ENCODE measurements at regions not wholly inside any gene's neighbourhood (a gene's known extent, or its start where the extent isn't known, plus 50 kb on each side); places are given as distances from the start of the nearest gene placed in this dataset.

DNA sequence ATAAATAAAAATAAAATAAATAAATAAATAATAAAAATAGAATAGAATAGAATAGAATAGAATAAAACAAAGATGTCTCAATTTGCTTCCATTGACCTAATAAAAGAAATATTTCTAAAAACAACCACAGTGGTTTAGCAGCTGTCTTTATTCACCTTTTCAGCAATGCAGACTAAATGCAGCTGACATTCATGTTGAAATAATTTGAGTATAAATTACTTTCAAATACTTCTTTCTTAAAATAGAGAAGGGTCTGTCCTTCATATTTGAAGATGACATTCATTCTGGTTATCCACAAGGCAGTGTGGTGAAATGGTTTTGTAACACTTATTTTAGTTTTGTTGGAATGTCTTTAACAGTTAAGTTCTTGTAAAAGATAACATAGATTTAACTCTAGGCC lies 469.4 kb downstream of the IRS1 start:
- H3K27me3 ChIP-seq (ENCODE audit: control insufficient read depth in 1 of 2, insufficient read depth in 2 of 2, low read length in 2 of 2), result no peaks in the 10 kb centered on the region
- no peaks in the 10 kb centered on the region for H3K4me1 ChIP-seq (ENCODE audit: control insufficient read depth, insufficient read depth, low read length)

DNA sequence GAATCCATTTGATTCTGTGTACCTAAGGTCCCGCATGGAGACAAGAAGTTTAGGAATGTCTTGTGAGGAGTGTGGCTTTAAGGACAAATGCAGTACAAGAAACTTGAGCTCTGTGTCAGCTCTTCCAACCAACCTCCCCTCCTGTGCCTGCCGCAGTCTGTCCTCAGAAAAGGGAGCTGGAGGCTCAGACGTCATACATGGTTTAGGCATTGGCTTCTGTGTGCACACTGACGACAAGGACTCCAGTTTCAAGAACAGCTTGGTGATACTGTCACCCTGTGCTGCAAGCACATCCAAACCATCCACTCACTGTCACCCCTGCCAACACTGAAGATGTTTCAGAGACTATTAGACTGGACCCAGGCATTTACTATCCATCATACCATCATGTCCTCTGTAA lies 470.4 kb downstream of the IRS1 start:
- Histone ChIP-seq H3K9ac (ENCODE audit: low read length in 2 of 2) (no peak overlapping the region), H3K36me3 (ENCODE audit: control insufficient read depth in 2 of 2, insufficient read depth in 2 of 2, low read length in 2 of 2) (no peaks in the 10 kb centered on the region), H3K4me3 (ENCODE audit: low read length in 2 of 2) (no peak overlapping the region), H3K27ac (ENCODE audit: low read length) (no peak overlapping the region), H3K9me3 (ENCODE audit: control insufficient read depth in 2 of 2, low read length in 2 of 2) (no peaks in the 10 kb centered on the region), H3K4me1 (ENCODE audit: control insufficient read depth, insufficient read depth, low read length) (no peaks in the 10 kb centered on the region), H3K27me3 (ENCODE audit: control insufficient read depth in 1 of 2, insufficient read depth in 2 of 2, low read length in 2 of 2) (no peaks in the 10 kb centered on the region)

More for the DNA sequence above, 469.4 kb downstream of the IRS1 start:
- no peak overlapping the region for H3K27ac ChIP-seq (ENCODE audit: low read length)
- H3K9ac ChIP-seq (ENCODE audit: low read length in 2 of 2), result no peak overlapping the region
- H3K4me3 ChIP-seq (ENCODE audit: low read length in 2 of 2), result no peak overlapping the region
- H3K36me3 ChIP-seq (ENCODE audit: control insufficient read depth in 2 of 2, insufficient read depth in 2 of 2, low read length in 2 of 2), result no peaks in the 10 kb centered on the region
- H3K9me3 ChIP-seq (ENCODE audit: control insufficient read depth in 2 of 2, low read length in 2 of 2), result no peaks in the 10 kb centered on the region

DNA sequence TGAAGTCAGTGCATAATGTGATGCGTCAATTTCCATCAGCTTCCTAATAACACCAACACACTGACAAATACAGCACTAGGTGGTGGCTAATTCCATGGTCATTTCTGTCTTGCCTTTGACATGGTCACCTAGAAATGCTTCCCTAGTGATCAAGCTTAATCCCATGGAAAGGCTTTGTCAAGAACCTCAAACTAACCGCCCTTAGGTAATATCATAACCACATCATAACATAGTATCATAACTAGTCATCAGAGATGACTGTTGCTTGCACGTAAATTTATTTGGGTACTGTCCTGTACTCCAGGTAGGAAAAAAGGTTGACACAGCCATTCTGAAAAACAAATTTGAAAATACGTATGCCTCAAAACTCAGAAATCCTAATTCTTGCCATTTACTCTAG lies 471.8 kb downstream of the IRS1 start:
- no peaks in the 10 kb centered on the region for H3K27me3 ChIP-seq (ENCODE audit: control insufficient read depth in 1 of 2, insufficient read depth in 2 of 2, low read length in 2 of 2)
- no peak overlapping the region for H3K4me3 ChIP-seq (ENCODE audit: low read length in 2 of 2)
- H3K4me1 ChIP-seq (ENCODE audit: control insufficient read depth, insufficient read depth, low read length), result no peaks in the 10 kb centered on the region
- no peak overlapping the region for H3K9ac ChIP-seq (ENCODE audit: low read length in 2 of 2)
- H3K9me3 ChIP-seq (ENCODE audit: control insufficient read depth in 2 of 2, low read length in 2 of 2), result no peaks in the 10 kb centered on the region
- no peaks in the 10 kb centered on the region for H3K36me3 ChIP-seq (ENCODE audit: control insufficient read depth in 2 of 2, insufficient read depth in 2 of 2, low read length in 2 of 2)
- no peak overlapping the region for H3K27ac ChIP-seq (ENCODE audit: low read length)

GRCh38 chr2:226325526-226325925 lies 474.1 kb downstream of the IRS1 start:
- Histone ChIP-seq H3K4me3 (ENCODE audit: low read length in 2 of 2) (no peak overlapping the region), H3K36me3 (ENCODE audit: control insufficient read depth in 2 of 2, insufficient read depth in 2 of 2, low read length in 2 of 2) (no peaks in the 10 kb centered on the region)

GRCh38 chr2:226320076-226320948 lies 479.3 kb downstream of the IRS1 start:
- no peaks in the 10 kb centered on the region for H3K4me1 ChIP-seq (ENCODE audit: control insufficient read depth, insufficient read depth, low read length)
- H3K27ac ChIP-seq (ENCODE audit: low read length), result no peak overlapping the region
- no peaks in the 10 kb centered on the region for H3K9me3 ChIP-seq (ENCODE audit: control insufficient read depth in 2 of 2, low read length in 2 of 2)
- no peak overlapping the region for H3K9ac ChIP-seq (ENCODE audit: low read length in 2 of 2)
- no peaks in the 10 kb centered on the region for H3K36me3 ChIP-seq (ENCODE audit: control insufficient read depth in 2 of 2, insufficient read depth in 2 of 2, low read length in 2 of 2)
- no peak overlapping the region for H3K4me3 ChIP-seq (ENCODE audit: low read length in 2 of 2)
- H3K27me3 ChIP-seq (ENCODE audit: control insufficient read depth in 1 of 2, insufficient read depth in 2 of 2, low read length in 2 of 2), result no peaks in the 10 kb centered on the region

More at GRCh38 chr2:226325526-226325925, 474.1 kb downstream of the IRS1 start:
- H3K9ac ChIP-seq (ENCODE audit: low read length in 2 of 2), result no peak overlapping the region
- no peaks in the 10 kb centered on the region for H3K4me1 ChIP-seq (ENCODE audit: control insufficient read depth, insufficient read depth, low read length)
- no peaks in the 10 kb centered on the region for H3K9me3 ChIP-seq (ENCODE audit: control insufficient read depth in 2 of 2, low read length in 2 of 2)
- no peak overlapping the region for H3K27ac ChIP-seq (ENCODE audit: low read length)
- H3K27me3 ChIP-seq (ENCODE audit: control insufficient read depth in 1 of 2, insufficient read depth in 2 of 2, low read length in 2 of 2), result no peaks in the 10 kb centered on the region

- H3K9me3 ChIP-seq (ENCODE audit: control insufficient read depth in 2 of 2, low read length in 2 of 2), result no peaks in the 10 kb centered on the region
- no peaks in the 10 kb centered on the region for H3K27me3 ChIP-seq (ENCODE audit: control insufficient read depth in 1 of 2, insufficient read depth in 2 of 2, low read length in 2 of 2)
- no peak overlapping the region for H3K27ac ChIP-seq (ENCODE audit: low read length)
Observed at GRCh38 chr2:226317970-226318369, 481.6 kb downstream of the IRS1 start.

GRCh38 chr2:226313060-226313459 lies 486.6 kb downstream of the IRS1 start:
- no peak overlapping the region for H3K4me3 ChIP-seq (ENCODE audit: low read length in 2 of 2)
- no peak overlapping the region for H3K9ac ChIP-seq (ENCODE audit: low read length in 2 of 2)
- no peaks in the 10 kb centered on the region for H3K36me3 ChIP-seq (ENCODE audit: control insufficient read depth in 2 of 2, insufficient read depth in 2 of 2, low read length in 2 of 2)
- no peaks in the 10 kb centered on the region for H3K4me1 ChIP-seq (ENCODE audit: control insufficient read depth, insufficient read depth, low read length)
- no peak overlapping the region for H3K27ac ChIP-seq (ENCODE audit: low read length)
- H3K27me3 ChIP-seq (ENCODE audit: control insufficient read depth in 1 of 2, insufficient read depth in 2 of 2, low read length in 2 of 2), result no peaks in the 10 kb centered on the region
- H3K9me3 ChIP-seq (ENCODE audit: control insufficient read depth in 2 of 2, low read length in 2 of 2), result no peaks in the 10 kb centered on the region

More at GRCh38 chr2:226317970-226318369, 481.6 kb downstream of the IRS1 start:
- Histone ChIP-seq H3K9ac (ENCODE audit: low read length in 2 of 2) (no peak overlapping the region), H3K4me1 (ENCODE audit: control insufficient read depth, insufficient read depth, low read length) (no peaks in the 10 kb centered on the region), H3K4me3 (ENCODE audit: low read length in 2 of 2) (no peak overlapping the region), H3K36me3 (ENCODE audit: control insufficient read depth in 2 of 2, insufficient read depth in 2 of 2, low read length in 2 of 2) (no peaks in the 10 kb centered on the region)

DNA sequence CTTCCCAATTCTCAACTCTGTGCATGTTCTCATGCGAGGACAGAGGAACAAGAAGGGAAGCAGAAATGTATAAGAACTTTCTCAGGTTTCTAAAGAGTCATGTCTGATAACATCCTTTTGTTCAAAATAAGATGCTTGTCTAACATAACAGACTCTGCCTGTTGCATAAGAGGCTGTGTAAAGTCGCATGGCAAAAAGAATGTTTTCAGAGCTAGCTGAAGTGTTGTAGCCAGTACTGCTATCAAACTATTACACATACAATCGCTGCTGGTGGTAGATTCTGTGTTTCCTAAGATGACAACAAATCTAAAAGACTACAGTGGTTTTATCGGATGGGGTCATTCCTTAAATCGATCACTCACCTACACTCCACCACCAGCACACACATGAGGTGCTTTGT lies 487.5 kb downstream of the IRS1 start:
- Histone ChIP-seq H3K9ac (ENCODE audit: low read length in 2 of 2) (no peak overlapping the region), H3K27me3 (ENCODE audit: control insufficient read depth in 1 of 2, insufficient read depth in 2 of 2, low read length in 2 of 2) (no peaks in the 10 kb centered on the region), H3K4me1 (ENCODE audit: control insufficient read depth, insufficient read depth, low read length) (no peaks in the 10 kb centered on the region), H3K27ac (ENCODE audit: low read length) (no peak overlapping the region), H3K36me3 (ENCODE audit: control insufficient read depth in 2 of 2, insufficient read depth in 2 of 2, low read length in 2 of 2) (no peaks in the 10 kb centered on the region), H3K4me3 (ENCODE audit: low read length in 2 of 2) (no peak overlapping the region), H3K9me3 (ENCODE audit: control insufficient read depth in 2 of 2, low read length in 2 of 2) (no peaks in the 10 kb centered on the region)

DNA sequence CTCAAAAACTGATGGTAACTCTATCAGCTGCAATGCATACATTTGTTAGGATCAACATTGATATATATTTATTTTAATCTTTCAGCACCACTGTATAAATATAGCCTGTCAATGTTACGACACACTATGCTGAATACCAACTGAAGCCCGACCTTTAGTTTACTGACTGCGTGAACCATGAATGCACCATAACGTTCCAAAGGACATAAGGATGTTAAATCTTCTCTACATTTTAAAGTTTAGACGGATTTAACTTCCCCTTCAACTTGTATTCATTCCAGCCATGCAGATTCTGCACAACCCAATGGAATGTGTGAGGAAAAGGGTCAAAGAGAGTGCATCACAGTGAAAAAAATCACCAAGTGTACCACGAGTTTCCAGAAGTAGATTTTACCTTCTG lies 489.5 kb downstream of the IRS1 start:
- H3K4me3 ChIP-seq (ENCODE audit: low read length in 2 of 2), result no peak overlapping the region
- no peak overlapping the region for H3K9ac ChIP-seq (ENCODE audit: low read length in 2 of 2)
- no peaks in the 10 kb centered on the region for H3K9me3 ChIP-seq (ENCODE audit: control insufficient read depth in 2 of 2, low read length in 2 of 2)
- H3K27ac ChIP-seq (ENCODE audit: low read length), result no peak overlapping the region
- H3K4me1 ChIP-seq (ENCODE audit: control insufficient read depth, insufficient read depth, low read length), result no peaks in the 10 kb centered on the region
- no peaks in the 10 kb centered on the region for H3K36me3 ChIP-seq (ENCODE audit: control insufficient read depth in 2 of 2, insufficient read depth in 2 of 2, low read length in 2 of 2)
- no peaks in the 10 kb centered on the region for H3K27me3 ChIP-seq (ENCODE audit: control insufficient read depth in 1 of 2, insufficient read depth in 2 of 2, low read length in 2 of 2)

DNA sequence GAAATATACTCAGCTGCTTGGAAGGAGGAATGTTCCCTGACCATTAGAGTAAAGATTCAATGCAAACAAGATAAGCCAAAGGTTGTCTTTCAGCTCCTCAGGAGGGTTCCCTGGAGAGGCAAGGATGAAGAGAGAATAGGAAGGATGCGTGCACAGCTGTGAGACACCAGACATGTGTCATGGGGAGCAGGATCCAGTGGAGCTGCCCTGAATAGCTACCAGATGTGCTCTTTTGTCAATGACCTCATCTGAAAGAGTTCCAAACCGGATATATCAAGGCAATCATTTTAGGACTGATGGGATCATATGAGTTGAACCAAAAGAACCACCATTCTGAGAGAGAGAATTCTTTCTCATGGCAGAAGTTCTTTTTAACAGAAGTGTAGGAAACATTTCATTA lies 490.6 kb downstream of the IRS1 start:
- H3K9ac ChIP-seq (ENCODE audit: low read length in 2 of 2), result no peak overlapping the region
- H3K27ac ChIP-seq (ENCODE audit: low read length), result no peak overlapping the region
- no peaks in the 10 kb centered on the region for H3K27me3 ChIP-seq (ENCODE audit: control insufficient read depth in 1 of 2, insufficient read depth in 2 of 2, low read length in 2 of 2)
- H3K4me3 ChIP-seq (ENCODE audit: low read length in 2 of 2), result no peak overlapping the region
- no peaks in the 10 kb centered on the region for H3K4me1 ChIP-seq (ENCODE audit: control insufficient read depth, insufficient read depth, low read length)
- no peaks in the 10 kb centered on the region for H3K36me3 ChIP-seq (ENCODE audit: control insufficient read depth in 2 of 2, insufficient read depth in 2 of 2, low read length in 2 of 2)
- H3K9me3 ChIP-seq (ENCODE audit: control insufficient read depth in 2 of 2, low read length in 2 of 2), result no peaks in the 10 kb centered on the region

- Histone ChIP-seq H3K4me1 (ENCODE audit: control insufficient read depth, insufficient read depth, low read length) (no peaks in the 10 kb centered on the region), H3K27me3 (ENCODE audit: control insufficient read depth in 1 of 2, insufficient read depth in 2 of 2, low read length in 2 of 2) (no peaks in the 10 kb centered on the region), H3K36me3 (ENCODE audit: control insufficient read depth in 2 of 2, insufficient read depth in 2 of 2, low read length in 2 of 2) (no peaks in the 10 kb centered on the region), H3K27ac (ENCODE audit: low read length) (no peak overlapping the region), H3K4me3 (ENCODE audit: low read length in 2 of 2) (no peak overlapping the region), H3K9ac (ENCODE audit: low read length in 2 of 2) (no peak overlapping the region), H3K9me3 (ENCODE audit: control insufficient read depth in 2 of 2, low read length in 2 of 2) (no peaks in the 10 kb centered on the region)
Observed at GRCh38 chr2:226308323-226308680, 491.3 kb downstream of the IRS1 start.
